Mesendoderm (in vitro differentiated cells): ENCODE measurements at regions not wholly inside any gene's neighbourhood (a gene's known extent, or its start where the extent isn't known, plus 50 kb on each side); places are given as distances from the start of the nearest gene placed in this dataset.

ENCODE experiments used
- DNase-seq: peaks from one replicate; pipeline ENCODE4 v3.0.0; 2013
- H2AK5ac ChIP-seq: 2 replicates; pipeline ENCODE4 v1.6.1; 2013; ENCODE audit warnings: low read length, inconsistent platforms
- H2BK120ac ChIP-seq: 2 replicates; pipeline ENCODE4 v1.6.1; 2013; ENCODE audit warnings: low read depth, mild to moderate bottlenecking, low read length, moderate library complexity, mixed read lengths
- H2BK15ac ChIP-seq: replicated peaks from 2 replicates; pipeline ENCODE4 v1.6.1; 2013; ENCODE audit warnings: low read depth, mild to moderate bottlenecking, moderate library complexity
- H2BK5ac ChIP-seq: 2 replicates; pipeline ENCODE4 v1.6.1; 2013; ENCODE audit warnings: low read length, inconsistent platforms
- H3K18ac ChIP-seq: 2 replicates; pipeline ENCODE4 v1.6.1; 2013; ENCODE audit warnings: mild to moderate bottlenecking, low read length, mixed read lengths
- H3K23ac ChIP-seq: one replicate; pipeline ENCODE4 v1.6.1; 2013; ENCODE audit warnings: low read length
- H3K27ac ChIP-seq: 2 replicates; pipeline ENCODE4 v1.5.1; 2013; ENCODE audit warnings: low read depth, mild to moderate bottlenecking, inconsistent platforms, low read length, moderate library complexity
- H3K27me3 ChIP-seq: 2 replicates; pipeline ENCODE4 v1.6.1; 2013; ENCODE audit warnings: low read length, control low read depth, mild to moderate bottlenecking, inconsistent platforms; ENCODE audit not compliant: insufficient read depth, poor library complexity
- H3K36me3 ChIP-seq: 2 replicates; pipeline ENCODE4 v1.6.1; 2013; ENCODE audit warnings: low read length, inconsistent platforms; ENCODE audit not compliant: control insufficient read depth, insufficient read depth
- H3K4ac ChIP-seq: one replicate; pipeline ENCODE4 v1.6.1; 2013; ENCODE audit warnings: low read depth, mild to moderate bottlenecking, low read length, moderate library complexity
- H3K4me1 ChIP-seq: 2 replicates; pipeline ENCODE4 v1.6.1; 2013; ENCODE audit warnings: low read depth, low read length, inconsistent platforms; ENCODE audit not compliant: control insufficient read depth
- H3K4me2 ChIP-seq: 2 replicates; pipeline ENCODE4 v1.6.1; 2013; ENCODE audit warnings: low read length
- H3K4me3 ChIP-seq: 2 replicates; pipeline ENCODE4 v1.5.1; 2013; ENCODE audit warnings: mild to moderate bottlenecking, low read length
- H3K56ac ChIP-seq: one replicate; pipeline ENCODE4 v1.6.1; 2013; ENCODE audit warnings: low read length
- H3K79me1 ChIP-seq: 2 replicates; pipeline ENCODE4 v1.6.1; 2013; ENCODE audit warnings: low read length, inconsistent platforms
- H3K79me2 ChIP-seq: 2 replicates; pipeline ENCODE4 v1.6.1; 2013; ENCODE audit warnings: mild to moderate bottlenecking, low read length; ENCODE audit not compliant: control insufficient read depth, insufficient read depth
- H3K9ac ChIP-seq: 2 replicates; pipeline ENCODE4 v1.6.1; 2013; ENCODE audit warnings: low read length, inconsistent platforms
- H4K5ac ChIP-seq: one replicate; pipeline ENCODE4 v1.6.1; 2013; ENCODE audit warnings: low read length
- H4K8ac ChIP-seq: one replicate; pipeline ENCODE4 v1.6.1; 2013; ENCODE audit warnings: low read depth, mild to moderate bottlenecking, control low read depth, low read length, moderate library complexity
- WGBS: extraction: QIAGEN DNeasy Blood & Tissue Kit; methylation state at CpG from one replicate; pipeline ENCODE4 v1.1.7; 2013; ENCODE audit warnings: low lambda C conversion rate, missing lambda C conversion rate; ENCODE audit not compliant: insufficient coverage; ENCODE audit errors: extremely low coverage; 5-methylcytosine and 5-hydroxymethylcytosine counted together

- no peak overlapping the region for H3K27ac ChIP-seq
- H2AK5ac ChIP-seq = no peak overlapping the region
- no peak overlapping the region for H3K9ac ChIP-seq
- no CpG with 5 or more reads among the region's 2 CpGs for WGBS
- no peak overlapping the region for H2BK15ac ChIP-seq
- H4K8ac ChIP-seq = no peak overlapping the region
- H3K4ac ChIP-seq = no peak overlapping the region
- H3K79me2 ChIP-seq = no peaks in the 10 kb centered on the region
- no peaks in the 10 kb centered on the region for H3K36me3 ChIP-seq
- H3K18ac ChIP-seq = no peak overlapping the region
- no peaks in the 10 kb centered on the region for H3K79me1 ChIP-seq
- no peak overlapping the region for H4K5ac ChIP-seq
- no peak overlapping the region for H3K56ac ChIP-seq
- no peaks in the 10 kb centered on the region for H3K27me3 ChIP-seq
- DNase-seq = no peak
- H3K4me2 ChIP-seq = no peak overlapping the region
- H2BK120ac ChIP-seq = no peak overlapping the region
- H3K4me1 ChIP-seq = no peaks in the 10 kb centered on the region
- no peak overlapping the region for H3K4me3 ChIP-seq
- H3K23ac ChIP-seq = no peak overlapping the region
- H2BK5ac ChIP-seq = no peak overlapping the region
Observed at GRCh38 chr2:67709835-67710234, 312.7 kb downstream of the ETAA1 start.

DNA sequence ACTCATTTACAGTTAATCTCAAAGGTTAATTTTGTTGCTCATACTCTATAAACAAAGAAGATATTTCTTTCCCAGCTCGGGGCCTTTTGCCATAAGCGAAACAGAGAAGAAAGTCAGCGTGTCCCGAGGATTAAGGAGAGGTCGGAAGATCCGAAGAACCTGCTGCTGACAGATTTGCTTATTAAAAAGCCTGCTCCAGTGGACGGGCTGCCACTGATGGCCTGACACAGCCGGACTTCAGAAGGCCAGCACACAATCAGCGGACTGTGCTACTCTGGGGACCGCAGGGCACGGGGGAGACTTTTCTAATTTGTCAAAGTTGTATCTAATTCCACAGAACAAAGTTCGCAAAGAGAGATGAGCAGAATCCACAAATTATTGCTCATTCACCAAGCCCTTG is 315.4 kb downstream of the ETAA1 start:
- H3K9ac ChIP-seq = no peak overlapping the region
- no peak overlapping the region for H4K8ac ChIP-seq
- H2BK15ac ChIP-seq = no peak overlapping the region
- no peak overlapping the region for H3K23ac ChIP-seq
- WGBS = no CpG with 5 or more reads among the region's 12 CpGs
- H2AK5ac ChIP-seq = no peak overlapping the region
- no peaks in the 10 kb centered on the region for H3K27me3 ChIP-seq
- no peak overlapping the region for H3K4me2 ChIP-seq
- no peak overlapping the region for H3K18ac ChIP-seq
- H3K79me1 ChIP-seq = no peaks in the 10 kb centered on the region
- no peak overlapping the region for H4K5ac ChIP-seq
- no peak overlapping the region for H3K4me3 ChIP-seq
- H3K27ac ChIP-seq = no peak overlapping the region
- no peak overlapping the region for H3K56ac ChIP-seq
- no peaks in the 10 kb centered on the region for H3K4me1 ChIP-seq
- no peaks in the 10 kb centered on the region for H3K36me3 ChIP-seq
- H2BK5ac ChIP-seq = no peak overlapping the region
- no peaks in the 10 kb centered on the region for H3K79me2 ChIP-seq
- H3K4ac ChIP-seq = no peak overlapping the region
- no peak overlapping the region for H2BK120ac ChIP-seq
- DNase-seq = no peak

- H3K9ac ChIP-seq = no peak overlapping the region
- H2AK5ac ChIP-seq = no peak overlapping the region
- H4K5ac ChIP-seq = no peak overlapping the region
- WGBS = no CpG with 5 or more reads among the region's 3 CpGs
- H2BK120ac ChIP-seq = no peak overlapping the region
- no peaks in the 10 kb centered on the region for H3K79me1 ChIP-seq
- H3K56ac ChIP-seq = no peak overlapping the region
- H3K27ac ChIP-seq = no peak overlapping the region
- no peak overlapping the region for H3K4me2 ChIP-seq
- no peaks in the 10 kb centered on the region for H3K79me2 ChIP-seq
- no peak overlapping the region for H4K8ac ChIP-seq
- no peak overlapping the region for H3K4ac ChIP-seq
- H2BK5ac ChIP-seq = no peak overlapping the region
- no peak overlapping the region for H3K23ac ChIP-seq
- no peak overlapping the region for H3K4me3 ChIP-seq
- H3K27me3 ChIP-seq = no peaks in the 10 kb centered on the region
- no peak overlapping the region for H3K18ac ChIP-seq
- H3K4me1 ChIP-seq = no peaks in the 10 kb centered on the region
- H3K36me3 ChIP-seq = no peaks in the 10 kb centered on the region
- H2BK15ac ChIP-seq = no peak overlapping the region
- no peak for DNase-seq
Observed at GRCh38 chr2:67713376-67713775, 316.2 kb downstream of the ETAA1 start.

DNA sequence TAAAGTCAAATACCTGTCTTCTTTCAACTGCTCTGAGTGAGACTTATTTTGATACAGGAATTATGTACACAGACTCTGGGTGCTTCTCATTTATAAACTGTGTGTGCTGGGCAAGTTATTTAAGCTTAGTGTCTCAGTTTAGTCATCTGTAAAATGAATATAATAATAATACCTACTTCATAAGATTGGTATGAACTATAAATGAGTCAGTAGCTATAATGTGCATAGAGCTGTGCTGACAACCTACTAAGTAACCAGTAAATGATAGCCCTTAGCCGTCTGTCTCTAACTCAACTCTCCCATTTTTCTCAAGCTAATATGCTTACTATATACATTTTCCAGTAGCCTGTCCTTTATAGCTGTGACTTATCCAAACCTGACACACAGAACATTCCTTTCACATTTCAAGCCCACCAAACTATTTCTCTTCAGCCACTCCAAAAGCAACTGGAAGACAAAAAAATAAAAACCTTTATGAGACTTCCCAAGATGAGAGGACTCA is 319.8 kb downstream of the ETAA1 start:
- H3K27ac ChIP-seq = no peak overlapping the region
- H3K4me1 ChIP-seq = no peaks in the 10 kb centered on the region
- H3K4ac ChIP-seq = no peak overlapping the region
- H2AK5ac ChIP-seq = no peak overlapping the region
- no peak overlapping the region for H3K4me2 ChIP-seq
- no peak overlapping the region for H3K9ac ChIP-seq
- no peaks in the 10 kb centered on the region for H3K79me1 ChIP-seq
- H3K27me3 ChIP-seq = no peaks in the 10 kb centered on the region
- H2BK5ac ChIP-seq = no peak overlapping the region
- DNase-seq = no peak
- H2BK120ac ChIP-seq = no peak overlapping the region
- H3K23ac ChIP-seq = no peak overlapping the region
- no peak overlapping the region for H3K4me3 ChIP-seq
- WGBS = no CpG with 5 or more reads among the region's 1 CpG
- H2BK15ac ChIP-seq = no peak overlapping the region
- H3K18ac ChIP-seq = no peak overlapping the region
- no peak overlapping the region for H4K5ac ChIP-seq
- H3K36me3 ChIP-seq = no peaks in the 10 kb centered on the region
- no peak overlapping the region for H3K56ac ChIP-seq
- H3K79me2 ChIP-seq = no peaks in the 10 kb centered on the region
- no peak overlapping the region for H4K8ac ChIP-seq

GRCh38 chr2:67717692-67718091 is 320.6 kb downstream of the ETAA1 start:
- Histone ChIP-seq H3K4me3 (no peak overlapping the region), H2BK5ac (no peak overlapping the region), H4K8ac (no peak overlapping the region), H3K4me2 (no peak overlapping the region), H3K56ac (no peak overlapping the region), H3K27ac (no peak overlapping the region), H2BK15ac (no peak overlapping the region), H3K4ac (no peak overlapping the region), H3K36me3 (no peaks in the 10 kb centered on the region), H3K9ac (no peak overlapping the region), H3K79me2 (no peaks in the 10 kb centered on the region), H3K79me1 (no peaks in the 10 kb centered on the region), H2AK5ac (no peak overlapping the region), H2BK120ac (no peak overlapping the region), H4K5ac (no peak overlapping the region), H3K23ac (no peak overlapping the region), H3K18ac (no peak overlapping the region), H3K27me3 (no peaks in the 10 kb centered on the region), H3K4me1 (no peaks in the 10 kb centered on the region)
- DNase-seq = no peak

- no CpG with 5 or more reads among the region's 2 CpGs for WGBS
- DNase-seq = no peak
- H3K4me1 ChIP-seq = no peaks in the 10 kb centered on the region
Observed at GRCh38 chr2:67719351-67719750, 322.2 kb downstream of the ETAA1 start.

More at GRCh38 chr2:67719351-67719750, 322.2 kb downstream of the ETAA1 start:
- Histone ChIP-seq H3K9ac (no peak overlapping the region), H4K5ac (no peak overlapping the region), H3K79me2 (no peaks in the 10 kb centered on the region), H3K4me2 (no peak overlapping the region), H3K27me3 (no peaks in the 10 kb centered on the region), H2BK5ac (no peak overlapping the region), H3K27ac (no peak overlapping the region), H3K36me3 (no peaks in the 10 kb centered on the region), H3K79me1 (no peaks in the 10 kb centered on the region), H3K23ac (no peak overlapping the region), H3K18ac (no peak overlapping the region), H2BK120ac (no peak overlapping the region), H2BK15ac (no peak overlapping the region), H3K4ac (no peak overlapping the region), H2AK5ac (no peak overlapping the region), H3K4me3 (no peak overlapping the region), H4K8ac (no peak overlapping the region), H3K56ac (no peak overlapping the region)
